Activated T-cell treated with anti-CD3 and anti-CD28 coated beads for 1 hour (primary cell): ENCODE measurements at regions not wholly inside any gene's neighbourhood (a gene's known extent, or its start where the extent isn't known, plus 50 kb on each side); places are given as distances from the start of the nearest gene placed in this dataset.
"Not testable (repeated sequence)": the region's sequence is repeated elsewhere in the genome, so short reads cannot be mapped to it uniquely, and the experiment has no call there.

Source experiments
- DNase-seq: peaks from one replicate; pipeline ENCODE4 v3.0.0-alpha.2; 2020; ENCODE audit warnings: low read depth

GRCh38 chr20:16864069-16864468 is 115.9 kb downstream of the OTOR start:
- no peak for DNase-seq

GRCh38 chr20:16864963-16865362 is 116.8 kb downstream of the OTOR start:
- DNase-seq: no peak

GRCh38 chr20:16865406-16865805 is 117.2 kb downstream of the OTOR start:
- no peak for DNase-seq

- not testable (repeated sequence) for DNase-seq
These were observed 125.0 kb downstream of the OTOR start for GRCh38 chr20:16873124-16873523.

GRCh38 chr20:16877053-16877554 is 128.9 kb downstream of the OTOR start:
- no peak for DNase-seq

- DNase-seq: no peak
These were observed 137.6 kb downstream of the OTOR start for GRCh38 chr20:16885746-16886145.

GRCh38 chr20:16898433-16898832 is 150.3 kb downstream of the OTOR start:
- DNase-seq: no peak

- DNase-seq: no peak
These were observed 154.5 kb downstream of the OTOR start for GRCh38 chr20:16902662-16903061.

GRCh38 chr20:16904751-16905150 is 156.6 kb downstream of the OTOR start:
- no peak for DNase-seq

- no peak for DNase-seq
These were observed 166.1 kb downstream of the OTOR start for GRCh38 chr20:16914277-16914676.

GRCh38 chr20:16916165-16916564 is 168.0 kb downstream of the OTOR start:
- DNase-seq: no peak

GRCh38 chr20:16917636-16918035 is 169.5 kb downstream of the OTOR start:
- DNase-seq: no peak

GRCh38 chr20:16918366-16918765 is 170.2 kb downstream of the OTOR start:
- DNase-seq: no peak

- no peak for DNase-seq
These were observed 171.7 kb downstream of the OTOR start for GRCh38 chr20:16919841-16920240.

GRCh38 chr20:16922834-16923233 is 174.7 kb downstream of the OTOR start:
- no peak for DNase-seq

- no peak for DNase-seq
These were observed 178.7 kb downstream of the OTOR start for GRCh38 chr20:16926626-16927430.

GRCh38 chr20:16929756-16930155 is 181.6 kb downstream of the OTOR start:
- no peak for DNase-seq

- no peak for DNase-seq
These were observed 182.5 kb downstream of the OTOR start for GRCh38 chr20:16930656-16931055.

- no peak for DNase-seq
These were observed 190.9 kb downstream of the OTOR start for GRCh38 chr20:16939051-16939450.

GRCh38 chr20:16940701-16941100 is 192.5 kb downstream of the OTOR start:
- DNase-seq: no peak

- no peak for DNase-seq
These were observed 193.9 kb downstream of the OTOR start for GRCh38 chr20:16942051-16942450.

GRCh38 chr20:16942756-16943155 is 194.6 kb downstream of the OTOR start:
- no peak for DNase-seq

- no peak for DNase-seq
These were observed 196.6 kb downstream of the OTOR start for GRCh38 chr20:16944745-16945144.

GRCh38 chr20:16945619-16946018 is 197.5 kb downstream of the OTOR start:
- DNase-seq: no peak
